ENCODE measurements at regions not wholly inside any gene's neighbourhood (a gene's known extent, or its start where the extent isn't known, plus 50 kb on each side); places are given as distances from the start of the nearest gene placed in this dataset.
A peak's percentile ranks its signal among the peaks of the same experiment; 100 is the strongest.
"Not testable (repeated sequence)": the region's sequence is repeated elsewhere in the genome, so short reads cannot be mapped to it uniquely, and the experiment has no call there.

GRCh38 chr12:28089338-28089737 is 100.9 kb upstream of the CCDC91 start:
- H3K79me2 ChIP-seq: no peaks in the 10 kb centered on the region
- no peak overlapping the region for H3K4me3 ChIP-seq (ENCODE audit: low read depth, low read length)
- no peaks in the 10 kb centered on the region for H3K9me3 ChIP-seq (ENCODE audit: control insufficient read depth, low read length)
- no peak for TF ChIP-seq CTCF (IDR thresholded peaks at IDR 0.05)
- no peak overlapping the region for H2AFZ ChIP-seq
- no peak overlapping the region for H3K9ac ChIP-seq
- H3K4me1 ChIP-seq: peaks cover 6% of the 10 kb centered on the region
- no peaks in the 10 kb centered on the region for H3K36me3 ChIP-seq (ENCODE audit: control insufficient read depth, insufficient read depth, low read length)
- H3K27me3 ChIP-seq (ENCODE audit: control insufficient read depth, insufficient read depth, low read length): no peaks in the 10 kb centered on the region
- H3K4me2 ChIP-seq (ENCODE audit: low read length): peak overlapping the region; percentile 1
- no peak overlapping the region for H3K27ac ChIP-seq

GRCh38 chr12:28090835-28091234 is 99.4 kb upstream of the CCDC91 start:
- Histone ChIP-seq H3K36me3 (ENCODE audit: control insufficient read depth, insufficient read depth, low read length) (no peaks in the 10 kb centered on the region), H3K27me3 (ENCODE audit: control insufficient read depth, insufficient read depth, low read length) (no peaks in the 10 kb centered on the region), H3K9ac (no peak overlapping the region), H3K4me2 (ENCODE audit: low read length) (no peak overlapping the region), H2AFZ (no peak overlapping the region), H3K4me1 (peaks cover 6% of the 10 kb centered on the region), H3K9me3 (ENCODE audit: control insufficient read depth, low read length) (no peaks in the 10 kb centered on the region), H3K27ac (no peak overlapping the region), H3K4me3 (ENCODE audit: low read depth, low read length) (no peak overlapping the region), H3K79me2 (no peaks in the 10 kb centered on the region)
- no peak for TF ChIP-seq CTCF (IDR thresholded peaks at IDR 0.05)

- no peak overlapping the region for H3K4me2 ChIP-seq (ENCODE audit: low read length)
- TF ChIP-seq CTCF (IDR thresholded peaks at IDR 0.05): no peak
- no peak overlapping the region for H3K4me3 ChIP-seq (ENCODE audit: low read depth, low read length)
- no peak overlapping the region for H2AFZ ChIP-seq
- H3K4me1 ChIP-seq: peaks cover 6% of the 10 kb centered on the region
- no peak overlapping the region for H3K27ac ChIP-seq
- no peaks in the 10 kb centered on the region for H3K27me3 ChIP-seq (ENCODE audit: control insufficient read depth, insufficient read depth, low read length)
- no peaks in the 10 kb centered on the region for H3K36me3 ChIP-seq (ENCODE audit: control insufficient read depth, insufficient read depth, low read length)
- H3K9me3 ChIP-seq (ENCODE audit: control insufficient read depth, low read length): no peaks in the 10 kb centered on the region
- H3K9ac ChIP-seq: no peak overlapping the region
- no peaks in the 10 kb centered on the region for H3K79me2 ChIP-seq
These were observed 97.9 kb upstream of the CCDC91 start for GRCh38 chr12:28092396-28092795.

- Histone ChIP-seq H3K27ac (no peak overlapping the region), H3K79me2 (no peaks in the 10 kb centered on the region), H3K9me3 (ENCODE audit: control insufficient read depth, low read length) (no peaks in the 10 kb centered on the region), H3K36me3 (ENCODE audit: control insufficient read depth, insufficient read depth, low read length) (no peaks in the 10 kb centered on the region), H3K4me1 (no peaks in the 10 kb centered on the region), H3K4me3 (ENCODE audit: low read depth, low read length) (no peak overlapping the region), H3K4me2 (ENCODE audit: low read length) (no peak overlapping the region), H3K27me3 (ENCODE audit: control insufficient read depth, insufficient read depth, low read length) (no peaks in the 10 kb centered on the region), H2AFZ (no peak overlapping the region), H3K9ac (no peak overlapping the region)
- no peak for TF ChIP-seq CTCF (IDR thresholded peaks at IDR 0.05)
These were observed 93.6 kb upstream of the CCDC91 start for GRCh38 chr12:28096649-28097048.

GRCh38 chr12:28097221-28097620 is 93.0 kb upstream of the CCDC91 start:
- H3K4me1 ChIP-seq: no peaks in the 10 kb centered on the region
- no peaks in the 10 kb centered on the region for H3K79me2 ChIP-seq
- no peaks in the 10 kb centered on the region for H3K27me3 ChIP-seq (ENCODE audit: control insufficient read depth, insufficient read depth, low read length)
- no peak overlapping the region for H3K27ac ChIP-seq
- H3K4me3 ChIP-seq (ENCODE audit: low read depth, low read length): no peak overlapping the region
- no peak for TF ChIP-seq CTCF (IDR thresholded peaks at IDR 0.05)
- no peaks in the 10 kb centered on the region for H3K9me3 ChIP-seq (ENCODE audit: control insufficient read depth, low read length)
- no peak overlapping the region for H3K9ac ChIP-seq
- no peak overlapping the region for H3K4me2 ChIP-seq (ENCODE audit: low read length)
- H3K36me3 ChIP-seq (ENCODE audit: control insufficient read depth, insufficient read depth, low read length): no peaks in the 10 kb centered on the region
- H2AFZ ChIP-seq: no peak overlapping the region

GRCh38 chr12:28099245-28099644 is 91.0 kb upstream of the CCDC91 start:
- H3K9ac ChIP-seq; H3K27ac ChIP-seq; H3K79me2 ChIP-seq; H3K36me3 ChIP-seq (ENCODE audit: control insufficient read depth, insufficient read depth, low read length); H3K4me1 ChIP-seq; H3K27me3 ChIP-seq (ENCODE audit: control insufficient read depth, insufficient read depth, low read length); H2AFZ ChIP-seq; H3K4me3 ChIP-seq (ENCODE audit: low read depth, low read length); H3K4me2 ChIP-seq (ENCODE audit: low read length); H3K9me3 ChIP-seq (ENCODE audit: control insufficient read depth, low read length): not testable (repeated sequence)

Measured in parathyroid adenoma (tissue), 2 donors.